Epithelial cell of esophagus (primary cell): ENCODE measurements at regions not wholly inside any gene's neighbourhood (a gene's known extent, or its start where the extent isn't known, plus 50 kb on each side); places are given as distances from the start of the nearest gene placed in this dataset.

Source experiments
- DNase-seq: peaks from one replicate; pipeline ENCODE4 v3.0.0; 2010; ENCODE audit warnings: low read depth
- H3K4me3 ChIP-seq: 2 replicates; pipeline ENCODE4 v1.5.1; 2011; ENCODE audit warnings: mild to moderate bottlenecking, low read length, control low read depth
- TF ChIP-seq, protein P1 (sequence below): IDR thresholded peaks from 2 replicates; pipeline ENCODE4 v1.5.1; 2011; ENCODE audit warnings: low read depth, mild to moderate bottlenecking, low read length, control low read depth, inconsistent platforms; ENCODE audit not compliant: insufficient read depth; ENCODE audit errors: missing control alignments

DNA sequence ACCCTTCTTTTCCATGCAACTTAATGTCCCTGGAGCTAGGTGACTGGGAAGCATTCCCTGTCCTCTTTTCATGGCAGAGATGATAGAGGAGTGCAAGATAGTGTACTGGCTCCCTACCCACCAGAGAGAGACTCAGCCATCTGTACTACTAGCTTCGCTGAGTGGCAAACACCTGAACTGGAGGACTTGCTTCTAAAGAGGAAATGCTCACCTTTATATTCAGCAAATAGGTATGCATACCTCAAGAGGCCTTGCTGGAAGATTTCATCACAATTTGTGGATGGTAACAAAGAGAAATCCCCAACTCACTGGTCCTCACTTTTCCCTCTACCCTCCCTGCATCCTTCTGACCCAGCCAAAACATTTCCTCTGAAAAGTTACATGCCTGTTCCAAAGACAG is 124.1 kb downstream of the FOXA2 start:
- peak; percentile 61 for DNase-seq
- TF ChIP-seq, protein P1, sequence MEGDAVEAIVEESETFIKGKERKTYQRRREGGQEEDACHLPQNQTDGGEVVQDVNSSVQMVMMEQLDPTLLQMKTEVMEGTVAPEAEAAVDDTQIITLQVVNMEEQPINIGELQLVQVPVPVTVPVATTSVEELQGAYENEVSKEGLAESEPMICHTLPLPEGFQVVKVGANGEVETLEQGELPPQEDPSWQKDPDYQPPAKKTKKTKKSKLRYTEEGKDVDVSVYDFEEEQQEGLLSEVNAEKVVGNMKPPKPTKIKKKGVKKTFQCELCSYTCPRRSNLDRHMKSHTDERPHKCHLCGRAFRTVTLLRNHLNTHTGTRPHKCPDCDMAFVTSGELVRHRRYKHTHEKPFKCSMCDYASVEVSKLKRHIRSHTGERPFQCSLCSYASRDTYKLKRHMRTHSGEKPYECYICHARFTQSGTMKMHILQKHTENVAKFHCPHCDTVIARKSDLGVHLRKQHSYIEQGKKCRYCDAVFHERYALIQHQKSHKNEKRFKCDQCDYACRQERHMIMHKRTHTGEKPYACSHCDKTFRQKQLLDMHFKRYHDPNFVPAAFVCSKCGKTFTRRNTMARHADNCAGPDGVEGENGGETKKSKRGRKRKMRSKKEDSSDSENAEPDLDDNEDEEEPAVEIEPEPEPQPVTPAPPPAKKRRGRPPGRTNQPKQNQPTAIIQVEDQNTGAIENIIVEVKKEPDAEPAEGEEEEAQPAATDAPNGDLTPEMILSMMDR = no peak
- H3K4me3 ChIP-seq = no peak overlapping the region

DNA sequence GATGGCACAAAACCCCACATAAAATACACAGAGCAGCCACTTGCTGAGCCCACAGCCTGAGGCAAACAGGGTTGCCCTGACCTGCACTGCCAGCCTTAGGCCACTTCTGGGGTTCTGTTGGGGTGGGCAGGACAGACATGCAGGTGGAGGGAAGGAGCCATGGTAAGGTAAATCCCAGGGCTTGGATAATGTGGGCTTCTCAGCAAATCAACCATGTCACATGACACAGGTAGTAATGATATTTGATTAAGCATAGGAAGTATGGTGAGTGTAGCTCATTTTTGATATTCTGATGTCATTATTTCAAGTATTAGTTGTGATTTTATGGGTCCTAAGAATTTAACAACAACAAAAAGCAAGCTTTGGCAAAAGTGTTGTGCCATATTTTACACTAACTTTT is 124.6 kb downstream of the FOXA2 start:
- TF ChIP-seq, protein P1 = no peak
- DNase-seq = no peak
- H3K4me3 ChIP-seq = no peak overlapping the region

DNA sequence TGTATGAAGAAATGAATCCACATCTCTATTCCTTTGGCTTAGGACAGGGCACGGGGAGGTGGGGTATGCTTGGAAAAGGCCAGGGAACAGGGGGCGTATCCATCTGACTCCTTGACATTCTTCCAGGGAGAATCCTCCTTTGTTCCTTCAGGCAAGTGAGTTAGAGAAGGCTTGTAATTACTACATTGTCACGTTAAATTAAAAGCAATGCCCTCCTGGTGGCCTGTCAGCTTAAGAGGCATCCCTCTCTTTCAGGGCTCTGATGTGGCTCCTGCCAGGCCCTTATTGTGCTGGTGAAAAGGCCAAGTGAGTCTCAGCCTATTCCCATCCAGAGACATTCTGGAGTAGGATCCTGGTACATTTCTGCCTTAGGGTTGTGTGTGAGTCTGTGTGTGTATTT is 128.3 kb downstream of the FOXA2 start:
- TF ChIP-seq, protein P1 = no peak
- no peak overlapping the region for H3K4me3 ChIP-seq
- DNase-seq = no peak

DNA sequence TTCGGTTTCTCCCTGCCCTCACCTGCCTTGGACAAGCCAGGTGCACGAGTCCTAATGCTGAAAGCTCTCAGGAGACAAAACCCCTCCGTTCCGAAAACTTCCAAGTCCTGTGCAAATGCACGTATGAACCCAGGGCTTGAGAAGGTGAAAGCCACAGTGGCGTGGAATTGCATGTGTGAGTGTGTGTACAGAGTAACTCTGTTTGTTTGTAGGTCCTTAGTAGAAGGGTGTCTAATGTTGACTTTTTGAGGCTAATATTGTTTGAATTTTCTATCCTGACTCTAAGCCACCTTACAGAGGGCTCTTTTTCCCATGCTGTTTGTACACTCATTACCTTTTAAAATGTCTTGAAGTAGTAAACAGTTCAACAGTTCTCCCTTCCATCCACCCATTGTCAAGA is 129.1 kb downstream of the FOXA2 start:
- H3K4me3 ChIP-seq = no peak overlapping the region
- TF ChIP-seq, protein P1 = no peak
- no peak for DNase-seq

DNA sequence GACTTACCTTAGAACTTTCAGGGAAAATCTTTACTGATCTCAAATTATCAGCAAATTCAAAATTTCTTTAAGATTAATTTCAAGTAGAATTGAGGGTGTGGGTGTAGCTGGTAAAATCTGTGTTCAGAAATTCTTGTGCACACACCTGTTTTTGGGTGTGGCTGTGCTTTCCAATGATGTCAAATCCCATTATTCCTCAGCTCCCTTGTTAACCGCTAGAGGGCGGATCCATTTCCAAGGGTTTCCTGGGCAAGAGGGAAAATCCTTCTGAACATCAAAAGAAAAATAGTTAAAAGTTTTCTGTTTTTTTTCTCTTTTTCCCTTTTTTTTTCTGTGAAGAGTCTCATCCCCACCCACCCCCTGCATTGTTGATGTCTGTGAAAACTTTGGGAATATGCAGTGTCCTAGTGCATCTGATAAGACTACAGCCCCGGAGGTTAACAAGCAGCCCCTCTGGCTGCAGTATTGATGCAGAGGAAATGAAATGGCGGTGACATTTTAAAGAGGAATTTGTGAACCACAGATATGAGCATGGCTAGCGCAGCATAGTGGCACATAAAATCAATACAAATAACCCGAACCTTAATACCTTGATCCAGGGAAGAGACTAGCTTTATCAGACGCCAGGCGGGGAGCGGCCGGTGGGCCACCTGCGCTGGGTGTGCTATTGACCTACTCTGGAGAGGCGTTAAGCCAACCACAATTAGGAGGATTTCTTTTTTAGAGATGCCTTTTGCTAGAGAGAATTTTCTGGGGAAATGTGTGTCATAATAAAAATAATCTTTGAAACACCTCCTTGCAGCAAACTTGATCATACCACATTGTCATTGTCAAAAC is 130.9 kb downstream of the FOXA2 start:
- no peak overlapping the region for H3K4me3 ChIP-seq
- peak; percentile 65 for DNase-seq
- TF ChIP-seq, protein P1 = peak; percentile 88

DNA sequence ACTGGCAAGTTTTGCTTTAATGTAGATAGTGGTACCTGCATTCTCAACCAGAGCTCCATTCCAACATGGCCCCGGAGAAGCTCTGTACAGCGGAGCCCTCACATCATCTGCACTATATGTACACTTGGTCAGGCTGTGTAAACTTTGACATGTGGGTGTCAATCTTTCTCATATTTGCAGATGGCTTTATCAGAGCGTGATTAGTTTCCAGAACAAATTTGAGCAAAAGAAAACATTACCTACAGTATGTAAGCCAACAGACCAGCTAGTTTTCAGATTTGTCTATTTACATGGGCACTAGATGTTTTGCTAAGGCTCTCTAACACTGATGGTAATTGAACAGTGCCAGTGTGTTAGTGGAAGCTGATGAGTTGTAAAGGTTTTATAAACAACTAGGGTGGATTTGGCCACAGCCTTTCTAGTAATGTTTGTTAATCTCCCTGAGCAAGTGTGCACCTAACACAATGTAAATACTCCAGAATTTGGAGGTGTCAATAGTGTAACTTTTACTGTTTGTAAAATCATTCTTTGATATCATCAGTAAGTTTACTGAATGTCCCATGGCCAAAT is 131.8 kb downstream of the FOXA2 start:
- H3K4me3 ChIP-seq = no peak overlapping the region
- TF ChIP-seq, protein P1 = no peak
- DNase-seq = no peak
